ENCODE measurements at regions not wholly inside any gene's neighbourhood (a gene's known extent, or its start where the extent isn't known, plus 50 kb on each side); places are given as distances from the start of the nearest gene placed in this dataset.

- TF ChIP-seq, protein P1, sequence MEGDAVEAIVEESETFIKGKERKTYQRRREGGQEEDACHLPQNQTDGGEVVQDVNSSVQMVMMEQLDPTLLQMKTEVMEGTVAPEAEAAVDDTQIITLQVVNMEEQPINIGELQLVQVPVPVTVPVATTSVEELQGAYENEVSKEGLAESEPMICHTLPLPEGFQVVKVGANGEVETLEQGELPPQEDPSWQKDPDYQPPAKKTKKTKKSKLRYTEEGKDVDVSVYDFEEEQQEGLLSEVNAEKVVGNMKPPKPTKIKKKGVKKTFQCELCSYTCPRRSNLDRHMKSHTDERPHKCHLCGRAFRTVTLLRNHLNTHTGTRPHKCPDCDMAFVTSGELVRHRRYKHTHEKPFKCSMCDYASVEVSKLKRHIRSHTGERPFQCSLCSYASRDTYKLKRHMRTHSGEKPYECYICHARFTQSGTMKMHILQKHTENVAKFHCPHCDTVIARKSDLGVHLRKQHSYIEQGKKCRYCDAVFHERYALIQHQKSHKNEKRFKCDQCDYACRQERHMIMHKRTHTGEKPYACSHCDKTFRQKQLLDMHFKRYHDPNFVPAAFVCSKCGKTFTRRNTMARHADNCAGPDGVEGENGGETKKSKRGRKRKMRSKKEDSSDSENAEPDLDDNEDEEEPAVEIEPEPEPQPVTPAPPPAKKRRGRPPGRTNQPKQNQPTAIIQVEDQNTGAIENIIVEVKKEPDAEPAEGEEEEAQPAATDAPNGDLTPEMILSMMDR (conservative IDR thresholded peaks at IDR 0.05; ENCODE audit: low read depth, low read length), result no peak
- TF ChIP-seq EZH2 (IDR thresholded peaks at IDR 0.05; ENCODE audit: low read length, unreplicated experiment) (no peak), EZH2phosphoT487 (IDR thresholded peaks at IDR 0.05; ENCODE audit: borderline replicate concordance, low read length) (no peak)
Measured at GRCh38 chr10:45118929-45119328, 118.2 kb downstream of the ZNF22 start.

Measured in PC-3 (cell line).